NCI-H510A (cell line): ENCODE measurements at regions not wholly inside any gene's neighbourhood (a gene's known extent, or its start where the extent isn't known, plus 50 kb on each side); places are given as distances from the start of the nearest gene placed in this dataset.

Experiments
- DNase-seq: peaks from one replicate; lab custom pipeline; 2025; lab: John Stamatoyannopoulos, UW

- no peak for DNase-seq
Observed at GRCh38 chr13:83333614-83334388, 548.5 kb downstream of the SLITRK1 start.

- DNase-seq = no peak
Observed at GRCh38 chr13:83332751-83333150, 549.5 kb downstream of the SLITRK1 start.

- no peak for DNase-seq
Observed at GRCh38 chr13:83327091-83327490, 555.2 kb downstream of the SLITRK1 start.

- DNase-seq = no peak
Observed at GRCh38 chr13:83325125-83325853, 557.0 kb downstream of the SLITRK1 start.

GRCh38 chr13:83311886-83312577 is 570.2 kb downstream of the SLITRK1 start:
- no peak for DNase-seq

- no peak for DNase-seq
Observed at GRCh38 chr13:83298617-83299016, 583.7 kb downstream of the SLITRK1 start.

GRCh38 chr13:83297586-83298290 is 584.5 kb downstream of the SLITRK1 start:
- no peak for DNase-seq

- no peak for DNase-seq
Observed at GRCh38 chr13:83295686-83296085, 586.6 kb downstream of the SLITRK1 start.

GRCh38 chr13:83286737-83287136 is 595.5 kb downstream of the SLITRK1 start:
- no peak for DNase-seq

GRCh38 chr13:83281654-83282053 is 600.6 kb downstream of the SLITRK1 start:
- DNase-seq = no peak

- DNase-seq = no peak
Observed at GRCh38 chr13:83274679-83275078, 607.6 kb downstream of the SLITRK1 start.

GRCh38 chr13:83272652-83273240 is 609.5 kb downstream of the SLITRK1 start:
- DNase-seq = no peak

- DNase-seq = no peak
Observed at GRCh38 chr13:83272076-83272475, 610.2 kb downstream of the SLITRK1 start.

GRCh38 chr13:83265279-83265678 is 617.0 kb downstream of the SLITRK1 start:
- no peak for DNase-seq

- no peak for DNase-seq
Observed at GRCh38 chr13:83248751-83249150, 633.5 kb downstream of the SLITRK1 start.

- DNase-seq = no peak
Observed at GRCh38 chr13:83232626-83233025, 649.6 kb downstream of the SLITRK1 start.

GRCh38 chr13:83229574-83230305 is 652.5 kb downstream of the SLITRK1 start:
- DNase-seq = no peak

GRCh38 chr13:83223546-83223945 is 658.7 kb downstream of the SLITRK1 start:
- DNase-seq = no peak

- DNase-seq = no peak
Observed at GRCh38 chr13:83221813-83222241, 660.4 kb downstream of the SLITRK1 start.

- DNase-seq = no peak
Observed at GRCh38 chr13:83221256-83221655, 661.0 kb downstream of the SLITRK1 start.

GRCh38 chr13:83220241-83220640 is 662.0 kb downstream of the SLITRK1 start:
- DNase-seq = no peak
